Nephron (organoid): ENCODE measurements at regions not wholly inside any gene's neighbourhood (a gene's known extent, or its start where the extent isn't known, plus 50 kb on each side); places are given as distances from the start of the nearest gene placed in this dataset.

Experiments used
- H3K27ac Mint-ChIP-seq, 3 experiments: 2 replicates each; pipeline ENCODE4 v1.8.0; 2020; ENCODE audit warnings: mixed read lengths in 3 of 3, mild to moderate bottlenecking in 2 of 3, moderate library complexity in 1 of 3
- H3K27me3 Mint-ChIP-seq: 2 replicates; pipeline ENCODE4 v1.8.0; 2021; ENCODE audit warnings: low read depth, mild to moderate bottlenecking, moderate library complexity, mixed read lengths
- H3K36me3 Mint-ChIP-seq: 2 replicates; pipeline ENCODE4 v1.8.0; 2020; ENCODE audit warnings: low read depth, mixed read lengths
- H3K4me1 Mint-ChIP-seq: 2 replicates; pipeline ENCODE4 v1.8.0; 2020; ENCODE audit warnings: mixed read lengths
- H3K4me3 Mint-ChIP-seq, 3 experiments: 2 replicates each; pipeline ENCODE4 v1.8.0; 2020; ENCODE audit warnings: mild to moderate bottlenecking in 3 of 3, mixed read lengths in 3 of 3, moderate library complexity in 2 of 3
- H3K9me3 Mint-ChIP-seq: 2 replicates; pipeline ENCODE4 v1.8.0; 2020; ENCODE audit warnings: mixed read lengths
- CTCF ChIP-seq, 3 experiments: fragments of 200-600 bp; sonication (generic); IDR thresholded peaks; one replicate each; pipeline ENCODE4 v1.5.0; 2021; ENCODE audit warnings: antibody characterized with exemption in 3 of 3; ENCODE audit not compliant: unreplicated experiment in 3 of 3

DNA sequence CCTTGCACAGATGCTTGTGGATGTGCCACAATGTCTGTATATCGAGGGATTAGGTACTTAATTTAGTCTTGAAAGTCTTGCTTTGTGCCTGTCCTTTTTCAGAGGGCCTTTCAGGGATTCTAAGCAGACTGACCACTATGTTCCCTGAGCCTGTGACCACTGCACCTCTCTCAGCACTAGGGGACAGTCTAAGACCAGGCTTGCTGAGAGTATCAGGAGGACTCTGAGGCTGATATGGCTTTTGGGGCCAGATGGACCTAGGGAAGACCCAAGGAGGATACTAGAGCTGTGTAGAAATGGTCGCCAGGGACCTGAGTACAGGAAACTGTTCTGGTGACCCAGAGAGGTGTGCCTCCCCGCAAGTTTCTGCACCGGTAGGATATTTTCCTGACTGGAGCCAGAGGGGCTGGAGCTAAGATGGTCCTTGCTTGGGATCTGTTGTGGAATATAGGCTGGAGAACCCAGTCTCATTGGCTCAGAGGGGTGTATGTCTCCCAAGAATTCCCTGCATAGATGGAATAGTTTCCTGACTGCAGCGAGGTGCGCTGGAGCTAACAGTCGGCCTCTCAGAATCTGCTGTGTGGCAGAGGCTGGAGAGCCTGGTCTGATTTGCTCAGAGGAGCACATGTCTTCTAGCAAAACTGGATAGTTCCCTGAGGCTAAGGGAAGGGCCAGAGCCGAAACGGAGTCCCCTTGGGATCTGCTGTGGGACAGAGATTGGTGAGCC lies 213.2 kb upstream of the DCBLD2 start:
- peak; percentile 36 to 48 (median 40) for TF ChIP-seq CTCF (IDR thresholded peaks at IDR 0.05; ENCODE audit: unreplicated experiment in 3 of 3)
- Mint-ChIP-seq H3K9me3 (no peaks in the 10 kb centered on the region), H3K27ac (no peak overlapping the region), H3K4me3 (no peak overlapping the region), H3K36me3 (no peaks in the 10 kb centered on the region), H3K27me3 (no peaks in the 10 kb centered on the region), H3K4me1 (no peaks in the 10 kb centered on the region)

DNA sequence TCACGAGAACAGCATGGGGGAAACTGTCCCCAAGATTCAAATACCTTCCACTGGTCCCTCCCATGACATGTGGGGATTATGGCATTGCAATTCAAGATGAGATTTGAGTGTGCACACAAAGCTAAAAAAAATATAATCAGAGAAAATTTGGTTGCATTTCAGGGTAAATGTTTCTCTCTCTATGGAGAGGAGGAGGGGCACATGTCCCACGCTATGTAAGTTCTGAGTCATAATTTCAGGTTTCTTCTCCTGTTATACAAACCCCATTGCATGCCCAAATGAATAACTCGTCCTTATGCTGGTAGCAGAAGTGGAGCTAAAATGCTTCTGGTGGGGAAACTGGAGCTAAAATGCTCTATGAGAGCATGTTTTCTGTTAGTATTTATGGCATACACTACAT lies 209.7 kb upstream of the DCBLD2 start:
- Mint-ChIP-seq H3K27ac (no peak overlapping the region), H3K27me3 (no peaks in the 10 kb centered on the region), H3K9me3 (no peaks in the 10 kb centered on the region), H3K36me3 (no peaks in the 10 kb centered on the region), H3K4me1 (no peaks in the 10 kb centered on the region), H3K4me3 (no peak overlapping the region)
- no peak for TF ChIP-seq CTCF (IDR thresholded peaks at IDR 0.05; ENCODE audit: unreplicated experiment in 3 of 3)

- H3K36me3 Mint-ChIP-seq = no peaks in the 10 kb centered on the region
- no peak for TF ChIP-seq CTCF (IDR thresholded peaks at IDR 0.05; ENCODE audit: unreplicated experiment in 3 of 3)
- H3K4me3 Mint-ChIP-seq = no peak overlapping the region
- no peak overlapping the region for H3K27ac Mint-ChIP-seq
- no peaks in the 10 kb centered on the region for H3K27me3 Mint-ChIP-seq
- no peaks in the 10 kb centered on the region for H3K9me3 Mint-ChIP-seq
- no peaks in the 10 kb centered on the region for H3K4me1 Mint-ChIP-seq
Observed at GRCh38 chr3:99110401-99110800, 208.9 kb upstream of the DCBLD2 start.

DNA sequence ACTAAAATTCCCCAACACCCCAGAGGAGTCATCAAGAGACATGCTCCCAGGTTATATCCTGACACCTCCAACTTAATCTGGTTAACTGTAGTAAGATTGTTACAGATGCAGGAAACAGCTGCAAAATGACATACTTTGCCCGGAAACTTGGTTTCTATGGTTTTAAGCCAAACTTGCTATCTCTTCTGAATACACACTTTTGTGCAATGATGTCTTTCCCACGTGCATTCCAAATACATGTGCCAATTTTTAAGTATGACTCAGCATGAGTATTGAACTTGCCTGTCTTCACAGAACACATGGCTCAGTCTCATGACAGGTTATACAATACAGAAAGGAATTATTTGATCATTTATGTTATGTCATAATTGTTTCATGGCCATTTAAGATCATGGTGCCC lies 207.0 kb upstream of the DCBLD2 start:
- Mint-ChIP-seq H3K27ac (no peak overlapping the region), H3K27me3 (no peaks in the 10 kb centered on the region), H3K36me3 (no peaks in the 10 kb centered on the region), H3K4me3 (no peak overlapping the region), H3K4me1 (no peaks in the 10 kb centered on the region), H3K9me3 (no peaks in the 10 kb centered on the region)
- TF ChIP-seq CTCF (IDR thresholded peaks at IDR 0.05; ENCODE audit: unreplicated experiment in 3 of 3) = no peak

- H3K27me3 Mint-ChIP-seq = no peaks in the 10 kb centered on the region
- no peak overlapping the region for H3K27ac Mint-ChIP-seq
- no peak overlapping the region for H3K4me3 Mint-ChIP-seq
- H3K9me3 Mint-ChIP-seq = no peaks in the 10 kb centered on the region
- TF ChIP-seq CTCF (IDR thresholded peaks at IDR 0.05; ENCODE audit: unreplicated experiment in 3 of 3) = no peak
- H3K36me3 Mint-ChIP-seq = no peaks in the 10 kb centered on the region
- H3K4me1 Mint-ChIP-seq = no peaks in the 10 kb centered on the region
Observed at GRCh38 chr3:99094606-99095005, 193.1 kb upstream of the DCBLD2 start.

- H3K27ac Mint-ChIP-seq = no peak overlapping the region
Observed at GRCh38 chr3:99087277-99087676, 185.8 kb upstream of the DCBLD2 start.

More at GRCh38 chr3:99087277-99087676, 185.8 kb upstream of the DCBLD2 start:
- no peaks in the 10 kb centered on the region for H3K27me3 Mint-ChIP-seq
- no peak overlapping the region for H3K4me3 Mint-ChIP-seq
- no peak for TF ChIP-seq CTCF (IDR thresholded peaks at IDR 0.05; ENCODE audit: unreplicated experiment in 3 of 3)
- H3K4me1 Mint-ChIP-seq = no peaks in the 10 kb centered on the region
- H3K9me3 Mint-ChIP-seq = no peaks in the 10 kb centered on the region
- H3K36me3 Mint-ChIP-seq = no peaks in the 10 kb centered on the region
